ENCODE measurements at regions not wholly inside any gene's neighbourhood (a gene's known extent, or its start where the extent isn't known, plus 50 kb on each side); places are given as distances from the start of the nearest gene placed in this dataset.
"Not testable (repeated sequence)": the region's sequence is repeated elsewhere in the genome, so short reads cannot be mapped to it uniquely, and the experiment has no call there.

DNA sequence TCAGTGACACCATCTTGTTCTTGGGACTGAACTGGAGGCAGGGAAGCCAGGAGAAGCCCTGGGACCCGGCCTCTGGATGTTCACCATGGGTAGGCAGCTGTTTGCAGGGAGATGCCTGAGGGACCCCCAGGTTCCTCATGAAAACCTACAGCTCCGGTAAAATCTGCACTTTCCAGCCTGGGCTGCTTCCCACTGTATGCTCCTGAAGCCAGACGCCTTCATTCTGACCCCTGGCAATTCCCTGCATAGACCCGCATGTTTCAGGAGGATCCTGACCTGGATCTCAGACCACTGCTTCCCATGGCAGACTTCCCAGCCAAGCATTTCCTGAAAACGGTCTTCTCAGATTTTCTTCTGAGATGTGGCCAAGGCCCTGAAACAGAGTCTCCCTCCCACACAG, 306.7 kb downstream of the PREX1 start:
- TF ChIP-seq CTCF (IDR thresholded peaks at IDR 0.05; ENCODE audit: unreplicated experiment), result no peak
- Mint-ChIP-seq H3K27ac (ENCODE audit: low read depth, unreplicated experiment) (no peak overlapping the region), H3K4me3 (ENCODE audit: unreplicated experiment) (no peak overlapping the region), H3K27me3 (ENCODE audit: insufficient read depth, unreplicated experiment) (peaks cover 58% of the 10 kb centered on the region), H3K9me3 (ENCODE audit: unreplicated experiment) (no peaks in the 10 kb centered on the region), H3K36me3 (ENCODE audit: insufficient read depth, unreplicated experiment) (no peaks in the 10 kb centered on the region), H3K4me1 (ENCODE audit: insufficient read depth, unreplicated experiment) (peaks cover 4% of the 10 kb centered on the region)
- CTCF ChIA-PET, result no interaction called here
- DNase-seq (ENCODE audit: unreplicated experiment), result no peak
- no TSS peak for BruUV-seq (replicated peaks)
- intact Hi-C loops (cut with micrococcal nuclease), result no loop called here
- POLR2A ChIA-PET, result interaction anchor here (1.1 kb wide), 1 partner anchor 9 kb away, joined by 4 read pairs; no protein-coding TSS in a partner anchor

GRCh38 chr20:48516196-48516595, 311.6 kb downstream of the PREX1 start:
- H3K4me3 Mint-ChIP-seq (ENCODE audit: unreplicated experiment); DNase-seq (ENCODE audit: unreplicated experiment); intact Hi-C loops (cut with micrococcal nuclease); H3K36me3 Mint-ChIP-seq (ENCODE audit: insufficient read depth, unreplicated experiment); H3K4me1 Mint-ChIP-seq (ENCODE audit: insufficient read depth, unreplicated experiment); BruUV-seq (replicated peaks); H3K9me3 Mint-ChIP-seq (ENCODE audit: unreplicated experiment); H3K27ac Mint-ChIP-seq (ENCODE audit: low read depth, unreplicated experiment): not testable (repeated sequence)
- peaks cover 83% of the 10 kb centered on the region for H3K27me3 Mint-ChIP-seq (ENCODE audit: insufficient read depth, unreplicated experiment)
- ChIA-PET POLR2A (interaction anchor here (0.7 to 1.2 kb wide), 2 partner anchors 37 to 621 kb away, joined by 4 to 33 read pairs; no protein-coding TSS in a partner anchor), CTCF (interaction anchor here (0.5 to 1.2 kb wide), 3 partner anchors 104 to 621 kb away, joined by 3 to 7 read pairs (median 5); no protein-coding TSS in a partner anchor)

GRCh38 chr20:48514577-48514976, 313.2 kb downstream of the PREX1 start:
- intact Hi-C loops (cut with micrococcal nuclease); H3K36me3 Mint-ChIP-seq (ENCODE audit: insufficient read depth, unreplicated experiment); POLR2A ChIA-PET; H3K4me3 Mint-ChIP-seq (ENCODE audit: unreplicated experiment); H3K9me3 Mint-ChIP-seq (ENCODE audit: unreplicated experiment); H3K4me1 Mint-ChIP-seq (ENCODE audit: insufficient read depth, unreplicated experiment); DNase-seq (ENCODE audit: unreplicated experiment); BruUV-seq (replicated peaks); H3K27ac Mint-ChIP-seq (ENCODE audit: low read depth, unreplicated experiment): not testable (repeated sequence)
- peaks cover 92% of the 10 kb centered on the region for H3K27me3 Mint-ChIP-seq (ENCODE audit: insufficient read depth, unreplicated experiment)
- CTCF ChIA-PET, result interaction anchor here (0.6 kb wide), 1 partner anchor 102 kb away, joined by 3 read pairs; no protein-coding TSS in a partner anchor

DNA sequence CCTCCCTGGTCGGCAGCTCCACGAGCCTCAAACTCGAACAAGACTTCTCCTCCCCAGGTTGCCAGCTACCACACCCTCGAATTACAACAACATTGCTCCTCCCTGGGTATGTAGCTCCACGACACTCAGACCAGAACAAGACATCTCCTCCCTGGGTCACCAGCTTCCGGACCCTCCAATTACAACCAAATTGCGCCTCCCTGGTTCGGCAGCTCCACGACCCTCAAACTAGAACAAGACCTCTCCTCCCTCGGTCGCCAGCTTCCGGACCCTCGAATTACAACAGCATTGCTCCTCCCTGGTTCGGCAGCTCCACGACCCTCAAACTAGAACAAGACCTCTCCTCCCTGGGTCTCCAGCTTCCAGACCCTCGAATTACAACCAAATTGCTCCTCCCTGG, 315.3 kb downstream of the PREX1 start:
- H3K4me1 Mint-ChIP-seq (ENCODE audit: insufficient read depth, unreplicated experiment); H3K4me3 Mint-ChIP-seq (ENCODE audit: unreplicated experiment); DNase-seq (ENCODE audit: unreplicated experiment); H3K36me3 Mint-ChIP-seq (ENCODE audit: insufficient read depth, unreplicated experiment); BruUV-seq (replicated peaks); intact Hi-C loops (cut with micrococcal nuclease); POLR2A ChIA-PET; H3K27ac Mint-ChIP-seq (ENCODE audit: low read depth, unreplicated experiment): not testable (repeated sequence)
- Mint-ChIP-seq H3K9me3 (ENCODE audit: unreplicated experiment) (peaks cover 16% of the 10 kb centered on the region), H3K27me3 (ENCODE audit: insufficient read depth, unreplicated experiment) (peaks cover 80% of the 10 kb centered on the region)
- CTCF ChIA-PET, result interaction anchor here (0.6 to 0.7 kb wide), 2 partner anchors 75 to 1572 kb away, joined by 3 to 6 read pairs; no protein-coding TSS in a partner anchor

DNA sequence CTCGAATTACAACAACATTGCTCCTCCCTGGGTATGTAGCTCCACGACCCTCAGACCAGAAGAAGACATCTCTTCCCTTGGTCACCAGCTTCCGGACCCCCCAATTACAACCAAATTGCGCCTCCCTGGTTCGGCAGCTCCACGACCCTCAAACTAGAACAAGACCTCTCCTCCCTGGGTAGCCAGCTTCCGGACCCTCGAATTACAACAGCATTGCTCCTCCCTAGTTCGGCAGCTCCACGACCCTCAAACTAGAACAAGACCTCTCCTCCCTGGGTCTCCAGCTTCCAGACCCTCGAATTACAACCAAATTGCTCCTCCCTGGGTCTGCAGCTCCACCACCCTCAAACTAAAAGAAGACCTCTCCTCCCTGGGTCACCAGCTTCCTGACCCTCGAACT, 322.7 kb downstream of the PREX1 start:
- H3K36me3 Mint-ChIP-seq (ENCODE audit: insufficient read depth, unreplicated experiment); H3K9me3 Mint-ChIP-seq (ENCODE audit: unreplicated experiment); H3K4me1 Mint-ChIP-seq (ENCODE audit: insufficient read depth, unreplicated experiment); H3K4me3 Mint-ChIP-seq (ENCODE audit: unreplicated experiment); H3K27me3 Mint-ChIP-seq (ENCODE audit: insufficient read depth, unreplicated experiment); POLR2A ChIA-PET; H3K27ac Mint-ChIP-seq (ENCODE audit: low read depth, unreplicated experiment); BruUV-seq (replicated peaks); CTCF ChIA-PET; intact Hi-C loops (cut with micrococcal nuclease); DNase-seq (ENCODE audit: unreplicated experiment): not testable (repeated sequence)

DNA sequence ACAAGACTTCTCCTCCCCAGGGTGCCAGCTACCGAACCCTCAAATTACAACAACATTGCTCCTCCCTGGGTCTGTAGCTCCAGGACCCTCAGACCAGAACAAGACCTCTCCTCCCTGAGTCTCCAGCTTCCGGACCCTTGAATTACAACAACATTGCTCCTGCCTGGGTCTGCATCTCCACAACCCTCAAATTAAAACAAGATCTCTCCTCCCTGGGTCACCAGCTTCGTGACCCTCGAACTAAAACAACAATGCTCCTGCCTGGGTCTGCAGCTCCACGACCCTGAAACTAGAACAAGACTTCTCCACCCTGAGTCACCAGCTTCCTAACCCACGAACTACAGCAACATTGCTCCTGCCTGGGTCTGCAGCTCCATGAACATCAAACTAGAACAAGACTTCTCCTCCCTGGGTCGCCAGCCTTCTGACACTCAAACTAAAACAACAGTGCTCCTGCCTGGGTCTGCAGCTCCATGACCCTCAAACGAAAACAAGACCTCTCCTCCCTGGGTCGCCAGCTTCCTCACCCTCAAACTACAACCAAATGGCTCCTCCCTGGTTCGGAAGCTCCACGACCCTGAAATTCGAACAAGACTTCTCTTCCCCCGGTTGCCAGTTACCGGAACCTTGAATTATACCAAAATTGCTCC, 324.5 kb downstream of the PREX1 start:
- peaks cover 4% of the 10 kb centered on the region for H3K9me3 Mint-ChIP-seq (ENCODE audit: unreplicated experiment)
- no peak for TF ChIP-seq CTCF (IDR thresholded peaks at IDR 0.05; ENCODE audit: unreplicated experiment)
- no peak overlapping the region for H3K4me3 Mint-ChIP-seq (ENCODE audit: unreplicated experiment)
- H3K4me1 Mint-ChIP-seq (ENCODE audit: insufficient read depth, unreplicated experiment), result no peaks in the 10 kb centered on the region
- DNase-seq (ENCODE audit: unreplicated experiment), result no peak
- no peaks in the 10 kb centered on the region for H3K36me3 Mint-ChIP-seq (ENCODE audit: insufficient read depth, unreplicated experiment)
- H3K27me3 Mint-ChIP-seq (ENCODE audit: insufficient read depth, unreplicated experiment), result no peaks in the 10 kb centered on the region
- CTCF ChIA-PET, result no interaction called here
- no peak overlapping the region for H3K27ac Mint-ChIP-seq (ENCODE audit: low read depth, unreplicated experiment)
- intact Hi-C loops (cut with micrococcal nuclease), result no loop called here
- no TSS peak for BruUV-seq (replicated peaks)
- POLR2A ChIA-PET, result interaction anchor here (0.7 kb wide), 1 partner anchor 12 kb away, joined by 4 read pairs; no protein-coding TSS in a partner anchor

All from MCF 10A (cell line).